Lung (tissue), 11 donors: ENCODE measurements at regions not wholly inside any gene's neighbourhood (a gene's known extent, or its start where the extent isn't known, plus 50 kb on each side); places are given as distances from the start of the nearest gene placed in this dataset.
A peak's percentile ranks its signal among the peaks of the same experiment; 100 is the strongest.

Experiments used
- ATAC-seq: fragments of 200-7000 bp; cut with Tn5 transposase; one replicate; pipeline ENCODE4 v1.9.1; 2020; ENCODE audit warnings: moderate number of reproducible peaks; ENCODE audit not compliant: insufficient read depth, low FRiP score
- DNase-seq, 3 donors: peaks; one replicate each; pipeline ENCODE4 v3.0.0-alpha.2; 2013 to 2017
- H3K27ac ChIP-seq, 2 donors: one replicate each; pipeline ENCODE4 v1.5.1; 2013; ENCODE audit warnings: mild to moderate bottlenecking in 2 of 2, moderate library complexity in 2 of 2, control low read depth in 1 of 2, inconsistent platforms in 1 of 2, low read depth in 1 of 2, low read length in 1 of 2
- H3K27me3 ChIP-seq, 3 donors: one replicate each; pipeline ENCODE4 v1.5.1; 2013; ENCODE audit warnings: low read length in 2 of 3; ENCODE audit not compliant: control insufficient read depth in 3 of 3, insufficient read depth in 3 of 3
- H3K36me3 ChIP-seq, 4 donors: one replicate each; pipeline ENCODE4 v1.5.1; 2013; ENCODE audit warnings: low read length in 4 of 4, mild to moderate bottlenecking in 1 of 4, moderate library complexity in 1 of 4; ENCODE audit not compliant: control insufficient read depth in 4 of 4, insufficient read depth in 4 of 4
- H3K4me1 ChIP-seq, 5 donors: one replicate each; pipeline ENCODE4 v1.5.1; 2013; ENCODE audit warnings: low read length in 5 of 5, mild to moderate bottlenecking in 2 of 5, moderate library complexity in 1 of 5; ENCODE audit not compliant: control insufficient read depth in 5 of 5, insufficient read depth in 5 of 5
- H3K4me3 ChIP-seq: one replicate; pipeline ENCODE4 v1.5.1; 2013; ENCODE audit warnings: mild to moderate bottlenecking, control low read depth, moderate library complexity
- H3K9ac ChIP-seq, 2 donors: one replicate each; pipeline ENCODE4 v1.5.1; 2013; ENCODE audit warnings: low read length in 2 of 2, control low read depth in 1 of 2; ENCODE audit not compliant: insufficient read depth in 1 of 2
- H3K9me3 ChIP-seq, 4 donors: one replicate each; pipeline ENCODE4 v1.5.1; 2013; ENCODE audit warnings: low read length in 3 of 4, mild to moderate bottlenecking in 1 of 4, moderate library complexity in 1 of 4; ENCODE audit not compliant: control insufficient read depth in 4 of 4, insufficient read depth in 3 of 4
- WGBS, 2 donors: extraction: QIAGEN DNeasy Blood & Tissue Kit; methylation state at CpG; one replicate each; pipeline ENCODE4 v1.1.7; 2013; 5-methylcytosine and 5-hydroxymethylcytosine counted together
- TF ChIP-seq, protein P1 (sequence below): IDR thresholded peaks from 2 replicates; pipeline ENCODE4 v1.5.1; 2012; ENCODE audit warnings: mild to moderate bottlenecking; ENCODE audit errors: control extremely low read depth, extremely low read depth
- donor health status: control.
- donor health status: control.
- donor health status: Bipolar disorder and iron deficiency.
- donor health status: healthy.
- donor health status: DM: yes; HTN: yes; CAD: no.

GRCh38 chr5:147971472-147971871, 65.1 kb upstream of the C5orf46 start:
- no peak for ATAC-seq
- 86 to 87% methylated on average over 2 of the region's 2 CpGs for WGBS, 2 donors

GRCh38 chr5:147968855-147969254, 62.5 kb upstream of the C5orf46 start:
- Histone ChIP-seq H3K9ac (no peak overlapping the region), H3K27ac (no peak overlapping the region), H3K9me3 (no peaks in the 10 kb centered on the region), H3K36me3 (no peaks in the 10 kb centered on the region), H3K4me3 (no peak overlapping the region), H3K27me3 (no peaks in the 10 kb centered on the region), H3K4me1 (peaks cover 0 to 13% (median 3%) of the 10 kb centered on the region in 5 donors)
- TF ChIP-seq, protein P1, sequence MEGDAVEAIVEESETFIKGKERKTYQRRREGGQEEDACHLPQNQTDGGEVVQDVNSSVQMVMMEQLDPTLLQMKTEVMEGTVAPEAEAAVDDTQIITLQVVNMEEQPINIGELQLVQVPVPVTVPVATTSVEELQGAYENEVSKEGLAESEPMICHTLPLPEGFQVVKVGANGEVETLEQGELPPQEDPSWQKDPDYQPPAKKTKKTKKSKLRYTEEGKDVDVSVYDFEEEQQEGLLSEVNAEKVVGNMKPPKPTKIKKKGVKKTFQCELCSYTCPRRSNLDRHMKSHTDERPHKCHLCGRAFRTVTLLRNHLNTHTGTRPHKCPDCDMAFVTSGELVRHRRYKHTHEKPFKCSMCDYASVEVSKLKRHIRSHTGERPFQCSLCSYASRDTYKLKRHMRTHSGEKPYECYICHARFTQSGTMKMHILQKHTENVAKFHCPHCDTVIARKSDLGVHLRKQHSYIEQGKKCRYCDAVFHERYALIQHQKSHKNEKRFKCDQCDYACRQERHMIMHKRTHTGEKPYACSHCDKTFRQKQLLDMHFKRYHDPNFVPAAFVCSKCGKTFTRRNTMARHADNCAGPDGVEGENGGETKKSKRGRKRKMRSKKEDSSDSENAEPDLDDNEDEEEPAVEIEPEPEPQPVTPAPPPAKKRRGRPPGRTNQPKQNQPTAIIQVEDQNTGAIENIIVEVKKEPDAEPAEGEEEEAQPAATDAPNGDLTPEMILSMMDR: no peak
- WGBS, 2 donors: 84 to 89% methylated on average over 4 of the region's 4 CpGs
- DNase-seq: no peak
- ATAC-seq: no peak

More at GRCh38 chr5:147971472-147971871, 65.1 kb upstream of the C5orf46 start:
- Histone ChIP-seq H3K27ac (no peak overlapping the region), H3K9me3 (no peaks in the 10 kb centered on the region), H3K36me3 (no peaks in the 10 kb centered on the region), H3K27me3 (no peaks in the 10 kb centered on the region), H3K4me3 (no peak overlapping the region), H3K4me1 (peaks cover 0 to 13% (median 3%) of the 10 kb centered on the region in 5 donors), H3K9ac (no peak overlapping the region)
- DNase-seq: peak in 1 of 3 donors; percentile 30
- TF ChIP-seq, protein P1: no peak

- 94 to 96% methylated on average over 4 of the region's 4 CpGs for WGBS, 2 donors
- H3K9ac ChIP-seq: no peak overlapping the region
- H3K36me3 ChIP-seq: no peaks in the 10 kb centered on the region
- no peak overlapping the region for H3K4me3 ChIP-seq
- ATAC-seq: no peak
- no peak for DNase-seq
- no peaks in the 10 kb centered on the region for H3K9me3 ChIP-seq
- peaks cover 0 to 8% (median 2%) of the 10 kb centered on the region in 5 donors for H3K4me1 ChIP-seq
- H3K27me3 ChIP-seq: no peaks in the 10 kb centered on the region
- TF ChIP-seq, protein P1: no peak
- no peak overlapping the region for H3K27ac ChIP-seq
These were observed 60.5 kb upstream of the C5orf46 start for GRCh38 chr5:147966829-147967228.

GRCh38 chr5:147966326-147966725, 60.0 kb upstream of the C5orf46 start:
- TF ChIP-seq, protein P1: no peak
- 74 to 82% methylated on average over 2 of the region's 2 CpGs for WGBS, 2 donors

More at GRCh38 chr5:147966326-147966725, 60.0 kb upstream of the C5orf46 start:
- Histone ChIP-seq H3K27me3 (no peaks in the 10 kb centered on the region), H3K4me1 (peaks cover 0 to 3% (median under 1%) of the 10 kb centered on the region in 5 donors), H3K9me3 (no peaks in the 10 kb centered on the region), H3K9ac (no peak overlapping the region), H3K36me3 (no peaks in the 10 kb centered on the region), H3K4me3 (no peak overlapping the region), H3K27ac (no peak overlapping the region)
- no peak for ATAC-seq
- DNase-seq: no peak
